K562 (cell line): ENCODE measurements at regions not wholly inside any gene's neighbourhood (a gene's known extent, or its start where the extent isn't known, plus 50 kb on each side); places are given as distances from the start of the nearest gene placed in this dataset.

Experiments
- ATAC-seq: fragments of 200-7000 bp; cut with Tn5 transposase; 3 replicates; pipeline ENCODE4 v1.9.1; 2020; ENCODE audit warnings: moderate library complexity
- BruUV-seq: library from RNA; stranded (reverse); fragments of 400-500 nt; replicated peaks from 2 replicates; lab custom pipeline; 2021; lab: Mats Ljungman, UMichigan
- CTCF ChIA-PET: fragments of 300-600 bp; formaldehyde crosslinking; extraction: SDS; loops from one replicate; lab custom pipeline; 2021; ENCODE audit warnings: low intra/inter-chr PET ratio; lab: Yijun Ruan, JAX
- POLR2A ChIA-PET: fragments of 300-600, 350-650 bp; sonication (Branson Sonifier 250); formaldehyde crosslinking; extraction: SDS; loops from one replicate; lab custom pipeline; 2021; ENCODE audit warnings: antibody characterized with exemption, inconsistent platforms; lab: Yijun Ruan, JAX
- DNase-seq, 4 experiments: peaks; one replicate each; pipeline versions ENCODE4 v3.0.0 to v3.0.0-alpha.2; 2011 to 2018; ENCODE audit warnings: low spot score in 3 of 4, mixed read lengths in 3 of 4; ENCODE audit errors: extremely low read depth in 1 of 4
- FAIRE-seq: peaks from 2 replicates; lab custom pipeline; 2011; peaks lifted over from hg19 to GRCh38; lab: Jason Lieb, UNC
- H2AFZ ChIP-seq: 2 replicates; pipeline ENCODE4 v1.6.0; 2011; ENCODE audit warnings: low read depth, low read length, control low read depth, inconsistent platforms
- H3K27ac ChIP-seq: fragments of 200-600 bp; 3 replicates; pipeline ENCODE4 v1.8.0; 2011; ENCODE audit warnings: low read depth, mild to moderate bottlenecking, control low read depth, inconsistent platforms, low read length, moderate library complexity, mixed read lengths; ENCODE audit errors: extremely low read depth
- H3K27me3 ChIP-seq, 2 experiments: fragments of 300-600 bp in 1 of 2; 2 replicates in 1 of 2; 3 replicates in 1 of 2; pipeline versions ENCODE4 v1.6.0 to v1.8.0; 2011; ENCODE audit warnings: inconsistent platforms in 2 of 2, low read length in 2 of 2, mild to moderate bottlenecking in 1 of 2, mixed read lengths in 1 of 2, moderate library complexity in 1 of 2; ENCODE audit not compliant: control insufficient read depth in 2 of 2, insufficient read depth in 2 of 2
- H3K36me3 ChIP-seq: fragments of 300-600 bp; 3 replicates; pipeline ENCODE4 v1.8.0; 2011; ENCODE audit warnings: mild to moderate bottlenecking, low read length, inconsistent platforms; ENCODE audit not compliant: control insufficient read depth, insufficient read depth
- H3K4me1 ChIP-seq, 2 experiments: fragments of 200-600 bp in 1 of 2; replicated peaks in 1 of 2; 2 replicates in 1 of 2; 3 replicates in 1 of 2; pipeline versions ENCODE4 v1.5.1 to v1.8.0; 2011; ENCODE audit warnings: inconsistent platforms in 2 of 2, low read length in 2 of 2, mild to moderate bottlenecking in 1 of 2, mixed read lengths in 1 of 2, moderate library complexity in 1 of 2; ENCODE audit not compliant: control insufficient read depth in 2 of 2, insufficient read depth in 2 of 2
- H3K4me2 ChIP-seq: 2 replicates; pipeline ENCODE4 v1.6.1; 2011; ENCODE audit warnings: low read length, control low read depth, inconsistent platforms, mixed read lengths; ENCODE audit not compliant: insufficient read depth
- H3K4me3 ChIP-seq: fragments of 200-600 bp; sonication (generic), shearing (Covaris generic); 2 replicates; pipeline ENCODE4 v1.5.1; 2016; ENCODE audit warnings: control low read depth, inconsistent platforms
- H3K79me2 ChIP-seq: fragments of 200-600 bp; 3 replicates; pipeline ENCODE4 v1.8.0; 2011; ENCODE audit warnings: low read length, inconsistent platforms; ENCODE audit not compliant: control insufficient read depth, insufficient read depth
- H3K9ac ChIP-seq, 2 experiments: 2 replicates each; pipeline versions ENCODE4 v1.6.0 to v1.6.1; 2011; ENCODE audit warnings: low read depth in 2 of 2, low read length in 2 of 2, control low read depth in 1 of 2, inconsistent platforms in 1 of 2, mild to moderate bottlenecking in 1 of 2, mixed read lengths in 1 of 2; ENCODE audit not compliant: insufficient read depth in 1 of 2
- H3K9me1 ChIP-seq: one replicate; pipeline ENCODE4 v1.6.0; 2011; ENCODE audit warnings: inconsistent platforms, mild to moderate bottlenecking, low read length, moderate library complexity; ENCODE audit not compliant: control insufficient read depth, insufficient read depth
- H3K9me3 ChIP-seq: replicated peaks from 2 replicates; pipeline ENCODE4 v1.5.1; 2011; ENCODE audit warnings: low read depth, low read length, inconsistent platforms; ENCODE audit not compliant: control insufficient read depth, insufficient read depth
- H4K20me1 ChIP-seq: replicated peaks from 2 replicates; pipeline ENCODE4 v1.6.1; 2011; ENCODE audit warnings: low read length, inconsistent platforms, mixed read lengths; ENCODE audit not compliant: control insufficient read depth, insufficient read depth
- BMI1 ChIP-seq: fragments of 150-350 bp; IDR thresholded peaks from 2 replicates; pipeline ENCODE4 v1.6.1; 2014; ENCODE audit warnings: low read length
- ELK1 ChIP-seq: sonication (generic); formaldehyde crosslinking; IDR thresholded peaks from 2 replicates; pipeline ENCODE4 v1.8.1; 2022; ENCODE audit warnings: missing genetic modification reagents
- FUS ChIP-seq: fragments of 200-400 bp; formaldehyde crosslinking; optimal IDR thresholded peaks from 2 replicates; pipeline ENCODE3; 2017; ENCODE audit warnings: low read depth, low read length
- MBD2 ChIP-seq: sonication (generic); IDR thresholded peaks from 2 replicates; pipeline ENCODE4 v1.6.1; 2016; ENCODE audit warnings: low read depth, borderline replicate concordance
- MCM2 ChIP-seq: fragments of 450-650 bp; IDR thresholded peaks from 2 replicates; pipeline ENCODE4 v1.6.1; 2017; ENCODE audit warnings: low read depth, mild to moderate bottlenecking
- MYC ChIP-seq, 2 experiments: fragments of 250-450 bp in 1 of 2; sonication (Bioruptor Pico) in 1 of 2; IDR thresholded peaks; 2 replicates each; pipeline versions ENCODE4 v1.5.1 to v1.6.1; 2012 to 2021; ENCODE audit warnings: low read depth in 2 of 2, borderline replicate concordance in 1 of 2, improper control_type of control experiment in 1 of 2, low read length in 1 of 2, mild to moderate bottlenecking in 1 of 2, moderate library complexity in 1 of 2
- POLR2AphosphoS5 ChIP-seq: IDR thresholded peaks from 2 replicates; pipeline ENCODE4 v1.6.1; 2011; ENCODE audit warnings: mild to moderate bottlenecking, low read depth, low read length, moderate library complexity; ENCODE audit not compliant: control insufficient read depth, insufficient read depth
- RBBP5 ChIP-seq: fragments of 200-600 bp; sonication (generic); IDR thresholded peaks from 2 replicates; pipeline ENCODE4 v1.6.1; 2012; ENCODE audit warnings: borderline replicate concordance, mild to moderate bottlenecking, low read length, control low read depth, inconsistent platforms; ENCODE audit not compliant: insufficient read depth, poor library complexity, severe bottlenecking
- ZNF12 ChIP-seq: sonication (generic); formaldehyde crosslinking; IDR thresholded peaks from 2 replicates; pipeline ENCODE4 v1.4.0; 2020; ENCODE audit warnings: mild to moderate bottlenecking, missing genetic modification reagents
- ZNF518B ChIP-seq: fragments of 250-450 bp; sonication (Bioruptor Pico); IDR thresholded peaks from 2 replicates; pipeline ENCODE4 v1.5.0; 2021; ENCODE audit warnings: mild to moderate bottlenecking, moderate library complexity
- ZNF655 ChIP-seq: fragments of 250-450 bp; sonication (Bioruptor Pico); IDR thresholded peaks from 2 replicates; pipeline ENCODE4 v1.5.0; 2021
- WGBS: fragments of 100-300 bp; shearing (Covaris generic); methylation state at CpG from one replicate; pipeline ENCODE4 v1.1.6; 2016; ENCODE audit warnings: low coverage, mixed read lengths; ENCODE audit not compliant: insufficient coverage; ENCODE audit errors: missing lambda C conversion rate; 5-methylcytosine and 5-hydroxymethylcytosine counted together
- in situ Hi-C: fragments of 300-500 bp; cut with MboI; formaldehyde crosslinking; loops from 4 replicates; pipeline ENCODE4 v1.15.0; 2018; ENCODE audit warnings: inconsistent platforms, mixed read lengths
- intact Hi-C: fragments of 100-400 bp; cut with micrococcal nuclease; formaldehyde crosslinking; loops from 2 replicates; pipeline ENCODE4 v1.14.2; 2022

GRCh38 chr4:3709846-3710441 lies 56.2 kb upstream of the ADRA2C start (continued):
- TF ChIP-seq ZNF518B (CRISPR knock-in tag) = no peak
- TF ChIP-seq, all 486 proteins: peak for 0

- H3K9me3 ChIP-seq = no peaks in the 10 kb centered on the region
- DNase-seq (no peak), ATAC-seq (no peak), FAIRE-seq (no peak)
- H3K9me1 ChIP-seq = no peaks in the 10 kb centered on the region
- H4K20me1 ChIP-seq = peaks cover 3% of the 10 kb centered on the region
- CTCF ChIA-PET = no interaction called here
- H3K79me2 ChIP-seq = no peaks in the 10 kb centered on the region
- POLR2A ChIA-PET = interaction anchor here (0.6 kb wide), 1 partner anchor 62 kb away, joined by 3 read pairs; no protein-coding TSS in a partner anchor
- in situ Hi-C loops (no loop called here), intact Hi-C loops (no loop called here)
- no TSS peak for BruUV-seq
- no peak overlapping the region for H2AFZ ChIP-seq
- H3K36me3 ChIP-seq = no peaks in the 10 kb centered on the region
- 10% methylated on average over 13 of the region's 14 CpGs for WGBS
- no peak overlapping the region for H3K4me2 ChIP-seq
- no peak overlapping the region for H3K4me3 ChIP-seq
- H3K27ac ChIP-seq = no peak overlapping the region
- no peaks in the 10 kb centered on the region for H3K4me1 ChIP-seq
- H3K27me3 ChIP-seq = peaks cover 7 to 91% of the 10 kb centered on the region in 2 experiments; a peak in 4 of 5 replicates
- no peak overlapping the region for H3K9ac ChIP-seq
- no peak for TF ChIP-seq POLR2AphosphoS5
- no peak for TF ChIP-seq MYC (IDR thresholded peaks at IDR 0.05; ENCODE audit: low read depth, low read length)
- TF ChIP-seq MYC (CRISPR knock-in tag; IDR thresholded peaks at IDR 0.05; ENCODE audit: borderline replicate concordance, low read depth) = no peak
- TF ChIP-seq ZNF655 (CRISPR knock-in tag) = no peak
- TF ChIP-seq RBBP5 = no peak
- no peak for TF ChIP-seq FUS
- no peak for TF ChIP-seq BMI1
- no peak for TF ChIP-seq ELK1 (CRISPR knock-in tag)
- TF ChIP-seq ZNF12 (CRISPR knock-in tag) = no peak
- TF ChIP-seq MCM2 = no peak
- no peak for TF ChIP-seq MBD2
Observed at GRCh38 chr4:3709061-3709845, 56.9 kb upstream of the ADRA2C start.
